ENCODE measurements at regions not wholly inside any gene's neighbourhood (a gene's known extent, or its start where the extent isn't known, plus 50 kb on each side); places are given as distances from the start of the nearest gene placed in this dataset.

GRCh38 chr18:10403708-10404107, 50.7 kb upstream of the APCDD1 start:
- no peak for TF ChIP-seq YY1 (IDR thresholded peaks at IDR 0.05; ENCODE audit: insufficient read depth, insufficient read length)
- TF ChIP-seq ZNF274 (IDR thresholded peaks at IDR 0.05; ENCODE audit: low read depth, low read length): no peak
